Endothelial cell of umbilical vein (primary cell): ENCODE measurements at regions not wholly inside any gene's neighbourhood (a gene's known extent, or its start where the extent isn't known, plus 50 kb on each side); places are given as distances from the start of the nearest gene placed in this dataset.

Experiments
- BruUV-seq: library from RNA; stranded (reverse); fragments of 400-500 nt; replicated peaks from 2 replicates; lab custom pipeline; 2021; lab: Mats Ljungman, UMichigan
- CTCF ChIA-PET: fragments of 300-600, 350-600 bp; sonication (Branson Sonifier 250); formaldehyde crosslinking; loops from one replicate; lab custom pipeline; 2021; ENCODE audit warnings: antibody characterized with exemption, inconsistent platforms; lab: Charles Lee
- POLR2A ChIA-PET: fragments of 300-600, 350-600 bp; sonication (Branson Sonifier 250); formaldehyde crosslinking; loops from one replicate; lab custom pipeline; 2021; ENCODE audit warnings: antibody characterized with exemption, inconsistent platforms; lab: Charles Lee
- DNase-seq: peaks from one replicate; pipeline ENCODE4 v3.0.0-alpha.2; 2011; ENCODE audit warnings: low read depth, low spot score
- FAIRE-seq: peaks from 2 replicates; lab custom pipeline; 2011; peaks lifted over from hg19 to GRCh38; lab: Jason Lieb, UNC
- H2AFZ ChIP-seq: 2 replicates; pipeline ENCODE4 v1.6.0; 2012; ENCODE audit warnings: low read depth, low read length, control low read depth, inconsistent platforms
- H3K27ac ChIP-seq: 2 replicates; pipeline ENCODE4 v1.5.1; 2011; ENCODE audit warnings: low read depth, mild to moderate bottlenecking, control low read depth, low read length, moderate library complexity; ENCODE audit not compliant: insufficient read depth
- H3K27me3 ChIP-seq, 2 experiments: 2 replicates each; pipeline versions ENCODE4 v1.6.0 to v1.6.1; 2011; ENCODE audit warnings: low read length in 2 of 2, mixed read lengths in 1 of 2; ENCODE audit not compliant: control insufficient read depth in 2 of 2, insufficient read depth in 2 of 2
- H3K36me3 ChIP-seq, 2 experiments: 2 replicates in 1 of 2; 3 replicates in 1 of 2; pipeline ENCODE4 v1.5.1; 2011; ENCODE audit warnings: low read length in 2 of 2, mild to moderate bottlenecking in 1 of 2, moderate library complexity in 1 of 2; ENCODE audit not compliant: control insufficient read depth in 2 of 2, insufficient read depth in 2 of 2; ENCODE audit errors: extremely low read depth in 1 of 2
- H3K4me1 ChIP-seq: 3 replicates; pipeline ENCODE4 v1.5.1; 2011; ENCODE audit warnings: mild to moderate bottlenecking, low read length; ENCODE audit not compliant: control insufficient read depth, insufficient read depth; ENCODE audit errors: extremely low read depth
- H3K4me2 ChIP-seq: 2 replicates; pipeline ENCODE4 v1.6.1; 2011; ENCODE audit warnings: low read length, control low read depth, mixed read lengths; ENCODE audit not compliant: insufficient read depth
- H3K4me3 ChIP-seq, 3 experiments: fragments of 200-600 bp in 1 of 3; sonication (generic), shearing (Covaris generic) in 1 of 3; replicated peaks in 1 of 3; 2 replicates each; pipeline ENCODE4 v1.5.1; 2011 to 2016; ENCODE audit warnings: control low read depth in 3 of 3, low read length in 3 of 3, mild to moderate bottlenecking in 2 of 3, inconsistent platforms in 1 of 3, low read depth in 1 of 3, moderate library complexity in 1 of 3; ENCODE audit not compliant: insufficient read depth in 1 of 3
- H3K79me2 ChIP-seq: 2 replicates; pipeline ENCODE4 v1.6.0; 2012; ENCODE audit warnings: low read length, inconsistent platforms; ENCODE audit not compliant: control insufficient read depth, insufficient read depth
- H3K9ac ChIP-seq: replicated peaks from 2 replicates; pipeline ENCODE3; 2011; ENCODE audit warnings: low read length, control low read depth; ENCODE audit not compliant: insufficient read depth; ENCODE audit errors: extremely low read depth
- H3K9me1 ChIP-seq: replicated peaks from 3 replicates; pipeline ENCODE4 v1.6.0; 2011; ENCODE audit warnings: mild to moderate bottlenecking, low read length; ENCODE audit not compliant: control insufficient read depth, insufficient read depth; ENCODE audit errors: extremely low read depth
- H3K9me3 ChIP-seq: replicated peaks from 2 replicates; pipeline ENCODE4 v1.5.1; 2012; ENCODE audit warnings: low read length, inconsistent platforms; ENCODE audit not compliant: control insufficient read depth, insufficient read depth
- H4K20me1 ChIP-seq: replicated peaks from 2 replicates; pipeline ENCODE3; 2011; ENCODE audit warnings: mild to moderate bottlenecking, low read length; ENCODE audit not compliant: control insufficient read depth, insufficient read depth; ENCODE audit errors: extremely low read depth
- EZH2 ChIP-seq: IDR thresholded peaks from 2 replicates; pipeline ENCODE4 v1.6.1; 2012; ENCODE audit warnings: borderline replicate concordance, low read depth, mild to moderate bottlenecking, moderate library complexity, low read length, inconsistent platforms; ENCODE audit not compliant: severe bottlenecking
- FOS ChIP-seq: IDR thresholded peaks from 2 replicates; pipeline ENCODE4 v1.6.1; 2011; ENCODE audit warnings: mild to moderate bottlenecking, low read length, moderate library complexity, borderline replicate concordance; ENCODE audit not compliant: insufficient read depth
- GATA2 ChIP-seq: IDR thresholded peaks from 2 replicates; pipeline ENCODE4 v1.7.0; 2011; ENCODE audit warnings: low read depth, mild to moderate bottlenecking, moderate library complexity, mixed read lengths, low read length; ENCODE audit not compliant: insufficient read length, insufficient read depth
- JUN ChIP-seq: IDR thresholded peaks from 2 replicates; pipeline ENCODE4 v1.6.1; 2011; ENCODE audit warnings: borderline replicate concordance, low read depth; ENCODE audit not compliant: insufficient read length, insufficient read depth
- MAX ChIP-seq: IDR thresholded peaks from 2 replicates; pipeline ENCODE4 v1.6.1; 2011; ENCODE audit not compliant: insufficient read depth, insufficient read length
- MYC ChIP-seq: IDR thresholded peaks from one replicate; pipeline ENCODE4 v1.6.1; 2011; ENCODE audit warnings: mild to moderate bottlenecking, low read depth, low read length
- POLR2A ChIP-seq: IDR thresholded peaks from 2 replicates; pipeline ENCODE4 v1.6.1; 2012; ENCODE audit warnings: low read depth, mild to moderate bottlenecking, control low read depth, low read length
- POLR2AphosphoS5 ChIP-seq: IDR thresholded peaks from 2 replicates; pipeline ENCODE4 v1.6.1; 2012; ENCODE audit warnings: low read depth, mild to moderate bottlenecking, control low read depth, low read length, moderate library complexity; ENCODE audit not compliant: insufficient read depth
- dilution Hi-C: fragments of 300-500 bp; cut with MboI; formaldehyde crosslinking; loops from one replicate; pipeline ENCODE4 v1.15.0; 2019; ENCODE audit warnings: low sequenced_read_pairs; ENCODE audit not compliant: extremely low pct_ligation_motif_present
- intact Hi-C: fragments of 100-400 bp; cut with micrococcal nuclease; formaldehyde crosslinking; loops from one replicate; pipeline ENCODE4 v1.10.0; 2022
- TF ChIP-seq, protein P1 (sequence below), 2 donors: IDR thresholded peaks; 1 replicate in 1 of 2; 2 replicates in 1 of 2; pipeline ENCODE4 v1.5.1; 2011; ENCODE audit warnings: low read length in 2 of 2, mild to moderate bottlenecking in 2 of 2, moderate library complexity in 2 of 2, control low read depth in 1 of 2, inconsistent platforms in 1 of 2, low read depth in 1 of 2; ENCODE audit not compliant: insufficient read depth in 1 of 2; ENCODE audit errors: extremely low read depth in 1 of 2

GRCh38 chr12:61920230-61920629, 340.0 kb upstream of the USP15 start:
- BruUV-seq: no TSS peak
- H3K4me3 ChIP-seq: no peak overlapping the region
- no peak overlapping the region for H3K27ac ChIP-seq
- no peaks in the 10 kb centered on the region for H3K27me3 ChIP-seq
- H2AFZ ChIP-seq: no peak overlapping the region
- POLR2A ChIA-PET: no interaction called here
- dilution Hi-C loops: no loop called here
- FAIRE-seq: no peak
- H3K9ac ChIP-seq: no peak overlapping the region
- H3K9me1 ChIP-seq: no peaks in the 10 kb centered on the region
- H3K36me3 ChIP-seq: no peaks in the 10 kb centered on the region
- H3K4me2 ChIP-seq: no peak overlapping the region
- no peaks in the 10 kb centered on the region for H4K20me1 ChIP-seq
- H3K9me3 ChIP-seq: peaks cover 3% of the 10 kb centered on the region
- no peak for TF ChIP-seq MYC
- TF ChIP-seq POLR2A: no peak
- no peak for TF ChIP-seq GATA2
- no peak for TF ChIP-seq JUN
- TF ChIP-seq POLR2AphosphoS5: no peak
- TF ChIP-seq EZH2: no peak
- no peak for TF ChIP-seq MAX
- no peak for TF ChIP-seq FOS
- TF ChIP-seq, protein P1, sequence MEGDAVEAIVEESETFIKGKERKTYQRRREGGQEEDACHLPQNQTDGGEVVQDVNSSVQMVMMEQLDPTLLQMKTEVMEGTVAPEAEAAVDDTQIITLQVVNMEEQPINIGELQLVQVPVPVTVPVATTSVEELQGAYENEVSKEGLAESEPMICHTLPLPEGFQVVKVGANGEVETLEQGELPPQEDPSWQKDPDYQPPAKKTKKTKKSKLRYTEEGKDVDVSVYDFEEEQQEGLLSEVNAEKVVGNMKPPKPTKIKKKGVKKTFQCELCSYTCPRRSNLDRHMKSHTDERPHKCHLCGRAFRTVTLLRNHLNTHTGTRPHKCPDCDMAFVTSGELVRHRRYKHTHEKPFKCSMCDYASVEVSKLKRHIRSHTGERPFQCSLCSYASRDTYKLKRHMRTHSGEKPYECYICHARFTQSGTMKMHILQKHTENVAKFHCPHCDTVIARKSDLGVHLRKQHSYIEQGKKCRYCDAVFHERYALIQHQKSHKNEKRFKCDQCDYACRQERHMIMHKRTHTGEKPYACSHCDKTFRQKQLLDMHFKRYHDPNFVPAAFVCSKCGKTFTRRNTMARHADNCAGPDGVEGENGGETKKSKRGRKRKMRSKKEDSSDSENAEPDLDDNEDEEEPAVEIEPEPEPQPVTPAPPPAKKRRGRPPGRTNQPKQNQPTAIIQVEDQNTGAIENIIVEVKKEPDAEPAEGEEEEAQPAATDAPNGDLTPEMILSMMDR (IDR thresholded peaks at IDR 0.05; ENCODE audit: extremely low read depth in 1 of 2, insufficient read depth in 1 of 2, low read depth in 1 of 2, low read length in 2 of 2): no peak
- H3K4me1 ChIP-seq: no peaks in the 10 kb centered on the region
- DNase-seq: no peak
- intact Hi-C loops: no loop called here
- CTCF ChIA-PET: no interaction called here
- no peaks in the 10 kb centered on the region for H3K79me2 ChIP-seq
